SK-N-SH (cell line): ENCODE measurements at regions not wholly inside any gene's neighbourhood (a gene's known extent, or its start where the extent isn't known, plus 50 kb on each side); places are given as distances from the start of the nearest gene placed in this dataset.

Experiments
- ELF1 ChIP-seq: IDR thresholded peaks from 2 replicates; pipeline ENCODE4 v1.4.0; 2012
- EP300 ChIP-seq, 2 experiments: IDR thresholded peaks; 2 replicates each; pipeline versions ENCODE4 v1.4.0 to v1.6.1; 2012; ENCODE audit warnings: borderline replicate concordance in 1 of 2, low read depth in 1 of 2, low read length in 1 of 2
- EZH2phosphoT487 ChIP-seq: fragments of 200-600 bp; sonication (generic); IDR thresholded peaks from 2 replicates; pipeline ENCODE4 v1.6.1; 2017; ENCODE audit warnings: low read depth, mixed run types, mild to moderate bottlenecking, antibody characterized with exemption, moderate library complexity, borderline replicate concordance
- FOSL2 ChIP-seq: IDR thresholded peaks from 2 replicates; pipeline ENCODE4 v1.4.0; 2012; ENCODE audit warnings: low read depth, mild to moderate bottlenecking, moderate library complexity, borderline replicate concordance
- FOXJ3 ChIP-seq: sonication (generic); formaldehyde crosslinking; IDR thresholded peaks from 2 replicates; pipeline ENCODE4 v1.5.1; 2020; ENCODE audit warnings: mild to moderate bottlenecking, missing genetic modification reagents
- JUND ChIP-seq: IDR thresholded peaks from 2 replicates; pipeline ENCODE4 v1.4.0; 2012
- POLR2AphosphoS5 ChIP-seq: IDR thresholded peaks from 2 replicates; pipeline ENCODE4 v1.6.1; 2012; ENCODE audit warnings: low read depth, low read length
- RCOR1 ChIP-seq: fragments of 150-350 bp; IDR thresholded peaks from 2 replicates; pipeline ENCODE4 v1.6.1; 2017; ENCODE audit warnings: antibody characterized with exemption, low read length
- RXRA ChIP-seq: IDR thresholded peaks from 2 replicates; pipeline ENCODE4 v1.4.0; 2012; ENCODE audit warnings: low read depth, mild to moderate bottlenecking, borderline replicate concordance
- TAF1 ChIP-seq: IDR thresholded peaks from 2 replicates; pipeline ENCODE4 v1.6.1; 2012; ENCODE audit warnings: low read depth, mild to moderate bottlenecking, low read length, moderate library complexity, borderline replicate concordance
- TF ChIP-seq, protein P1 (sequence below): fragments of 200-600 bp; sonication (generic); IDR thresholded peaks from 2 replicates; pipeline ENCODE4 v1.6.1; 2017; ENCODE audit warnings: antibody characterized with exemption, mild to moderate bottlenecking, moderate library complexity
- TF ChIP-seq, protein P2 (sequence below): IDR thresholded peaks from 2 replicates; pipeline ENCODE4 v1.6.1; 2012; ENCODE audit warnings: mild to moderate bottlenecking, low read depth, low read length, moderate library complexity
- TF ChIP-seq, protein P3 (sequence below): fragments of 150-350 bp; IDR thresholded peaks from 2 replicates; pipeline ENCODE4 v1.6.1; 2017; ENCODE audit warnings: antibody characterized with exemption, low read length, low read depth, borderline replicate concordance

DNA sequence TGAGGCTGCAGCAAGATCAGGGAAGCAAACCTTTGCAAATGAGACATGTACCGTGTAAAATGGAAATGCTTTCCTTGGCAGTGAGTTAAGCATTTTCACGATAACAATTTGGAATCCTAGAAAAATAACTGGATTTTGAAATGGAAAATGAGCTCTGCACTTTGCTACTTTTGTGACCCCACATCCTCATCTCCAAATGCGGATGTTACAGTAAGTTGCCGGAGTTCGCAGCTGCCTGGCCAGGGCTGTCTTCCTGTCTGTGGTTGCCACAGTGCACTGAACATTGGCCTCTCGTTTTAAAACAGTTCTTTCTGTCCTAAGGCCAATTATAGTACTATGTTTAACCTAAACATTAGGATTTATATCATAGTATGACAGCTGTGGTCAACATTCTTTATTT, 136.2 kb upstream of the FZD8 start:
- TF ChIP-seq, protein P1, sequence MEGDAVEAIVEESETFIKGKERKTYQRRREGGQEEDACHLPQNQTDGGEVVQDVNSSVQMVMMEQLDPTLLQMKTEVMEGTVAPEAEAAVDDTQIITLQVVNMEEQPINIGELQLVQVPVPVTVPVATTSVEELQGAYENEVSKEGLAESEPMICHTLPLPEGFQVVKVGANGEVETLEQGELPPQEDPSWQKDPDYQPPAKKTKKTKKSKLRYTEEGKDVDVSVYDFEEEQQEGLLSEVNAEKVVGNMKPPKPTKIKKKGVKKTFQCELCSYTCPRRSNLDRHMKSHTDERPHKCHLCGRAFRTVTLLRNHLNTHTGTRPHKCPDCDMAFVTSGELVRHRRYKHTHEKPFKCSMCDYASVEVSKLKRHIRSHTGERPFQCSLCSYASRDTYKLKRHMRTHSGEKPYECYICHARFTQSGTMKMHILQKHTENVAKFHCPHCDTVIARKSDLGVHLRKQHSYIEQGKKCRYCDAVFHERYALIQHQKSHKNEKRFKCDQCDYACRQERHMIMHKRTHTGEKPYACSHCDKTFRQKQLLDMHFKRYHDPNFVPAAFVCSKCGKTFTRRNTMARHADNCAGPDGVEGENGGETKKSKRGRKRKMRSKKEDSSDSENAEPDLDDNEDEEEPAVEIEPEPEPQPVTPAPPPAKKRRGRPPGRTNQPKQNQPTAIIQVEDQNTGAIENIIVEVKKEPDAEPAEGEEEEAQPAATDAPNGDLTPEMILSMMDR = no peak
- no peak for TF ChIP-seq POLR2AphosphoS5
- no peak for TF ChIP-seq EP300 (IDR thresholded peaks at IDR 0.05; ENCODE audit: borderline replicate concordance in 1 of 2, low read depth in 1 of 2, low read length in 1 of 2)
- no peak for TF ChIP-seq EZH2phosphoT487
- TF ChIP-seq RCOR1 = no peak
- TF ChIP-seq, protein P2, sequence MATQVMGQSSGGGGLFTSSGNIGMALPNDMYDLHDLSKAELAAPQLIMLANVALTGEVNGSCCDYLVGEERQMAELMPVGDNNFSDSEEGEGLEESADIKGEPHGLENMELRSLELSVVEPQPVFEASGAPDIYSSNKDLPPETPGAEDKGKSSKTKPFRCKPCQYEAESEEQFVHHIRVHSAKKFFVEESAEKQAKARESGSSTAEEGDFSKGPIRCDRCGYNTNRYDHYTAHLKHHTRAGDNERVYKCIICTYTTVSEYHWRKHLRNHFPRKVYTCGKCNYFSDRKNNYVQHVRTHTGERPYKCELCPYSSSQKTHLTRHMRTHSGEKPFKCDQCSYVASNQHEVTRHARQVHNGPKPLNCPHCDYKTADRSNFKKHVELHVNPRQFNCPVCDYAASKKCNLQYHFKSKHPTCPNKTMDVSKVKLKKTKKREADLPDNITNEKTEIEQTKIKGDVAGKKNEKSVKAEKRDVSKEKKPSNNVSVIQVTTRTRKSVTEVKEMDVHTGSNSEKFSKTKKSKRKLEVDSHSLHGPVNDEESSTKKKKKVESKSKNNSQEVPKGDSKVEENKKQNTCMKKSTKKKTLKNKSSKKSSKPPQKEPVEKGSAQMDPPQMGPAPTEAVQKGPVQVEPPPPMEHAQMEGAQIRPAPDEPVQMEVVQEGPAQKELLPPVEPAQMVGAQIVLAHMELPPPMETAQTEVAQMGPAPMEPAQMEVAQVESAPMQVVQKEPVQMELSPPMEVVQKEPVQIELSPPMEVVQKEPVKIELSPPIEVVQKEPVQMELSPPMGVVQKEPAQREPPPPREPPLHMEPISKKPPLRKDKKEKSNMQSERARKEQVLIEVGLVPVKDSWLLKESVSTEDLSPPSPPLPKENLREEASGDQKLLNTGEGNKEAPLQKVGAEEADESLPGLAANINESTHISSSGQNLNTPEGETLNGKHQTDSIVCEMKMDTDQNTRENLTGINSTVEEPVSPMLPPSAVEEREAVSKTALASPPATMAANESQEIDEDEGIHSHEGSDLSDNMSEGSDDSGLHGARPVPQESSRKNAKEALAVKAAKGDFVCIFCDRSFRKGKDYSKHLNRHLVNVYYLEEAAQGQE = no peak
- TF ChIP-seq FOSL2 = no peak
- TF ChIP-seq, protein P3, sequence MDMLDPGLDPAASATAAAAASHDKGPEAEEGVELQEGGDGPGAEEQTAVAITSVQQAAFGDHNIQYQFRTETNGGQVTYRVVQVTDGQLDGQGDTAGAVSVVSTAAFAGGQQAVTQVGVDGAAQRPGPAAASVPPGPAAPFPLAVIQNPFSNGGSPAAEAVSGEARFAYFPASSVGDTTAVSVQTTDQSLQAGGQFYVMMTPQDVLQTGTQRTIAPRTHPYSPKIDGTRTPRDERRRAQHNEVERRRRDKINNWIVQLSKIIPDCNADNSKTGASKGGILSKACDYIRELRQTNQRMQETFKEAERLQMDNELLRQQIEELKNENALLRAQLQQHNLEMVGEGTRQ = no peak
- TF ChIP-seq RXRA = no peak
- TF ChIP-seq FOXJ3 (CRISPR knock-in tag) = no peak
- TF ChIP-seq JUND = no peak
- TF ChIP-seq TAF1 = no peak
- no peak for TF ChIP-seq ELF1
